NK-92 treated with Interleukin-12 subunit alpha and Interleukin-12 subunit beta, amount 100 ng/mL, for 24 hours (cell line): ENCODE measurements at regions not wholly inside any gene's neighbourhood (a gene's known extent, or its start where the extent isn't known, plus 50 kb on each side); places are given as distances from the start of the nearest gene placed in this dataset.

Experiments
- DNase-seq: peaks from one replicate; lab custom pipeline; 2025; lab: John Stamatoyannopoulos, UW

GRCh38 chr14:97206916-97207315 lies 409.7 kb downstream of the VRK1 start:
- DNase-seq = no peak

GRCh38 chr14:97210202-97210601 lies 413.0 kb downstream of the VRK1 start:
- no peak for DNase-seq

- no peak for DNase-seq
Observed at GRCh38 chr14:97212399-97212798, 415.2 kb downstream of the VRK1 start.

- DNase-seq = no peak
Observed at GRCh38 chr14:97213720-97214119, 416.5 kb downstream of the VRK1 start.

GRCh38 chr14:97215263-97215969 lies 418.2 kb downstream of the VRK1 start:
- DNase-seq = no peak

- no peak for DNase-seq
Observed at GRCh38 chr14:97217111-97217885, 420.1 kb downstream of the VRK1 start.

GRCh38 chr14:97218274-97218673 lies 421.1 kb downstream of the VRK1 start:
- no peak for DNase-seq

- DNase-seq = no peak
Observed at GRCh38 chr14:97218691-97219430, 421.7 kb downstream of the VRK1 start.

- DNase-seq = no peak
Observed at GRCh38 chr14:97219431-97220017, 422.3 kb downstream of the VRK1 start.

- no peak for DNase-seq
Observed at GRCh38 chr14:97221572-97222285, 424.5 kb downstream of the VRK1 start.

- no peak for DNase-seq
Observed at GRCh38 chr14:97224016-97224415, 426.8 kb downstream of the VRK1 start.

- no peak for DNase-seq
Observed at GRCh38 chr14:97230051-97230450, 432.9 kb downstream of the VRK1 start.

GRCh38 chr14:97233319-97233985 lies 436.3 kb downstream of the VRK1 start:
- no peak for DNase-seq

GRCh38 chr14:97246648-97247047 lies 449.5 kb downstream of the VRK1 start:
- DNase-seq = no peak

- DNase-seq = no peak
Observed at GRCh38 chr14:97248973-97249372, 451.8 kb downstream of the VRK1 start.

GRCh38 chr14:97250931-97251330 lies 453.7 kb downstream of the VRK1 start:
- DNase-seq = no peak

GRCh38 chr14:97251491-97252155 lies 454.4 kb downstream of the VRK1 start:
- no peak for DNase-seq

GRCh38 chr14:97253756-97254155 lies 456.6 kb downstream of the VRK1 start:
- DNase-seq = no peak

- no peak for DNase-seq
Observed at GRCh38 chr14:97262336-97262735, 465.2 kb downstream of the VRK1 start.

- DNase-seq = no peak
Observed at GRCh38 chr14:97264516-97265230, 467.5 kb downstream of the VRK1 start.
